Occipital lobe (tissue), 1 donor: ENCODE measurements at regions not wholly inside any gene's neighbourhood (a gene's known extent, or its start where the extent isn't known, plus 50 kb on each side); places are given as distances from the start of the nearest gene placed in this dataset.
"Not testable (repeated sequence)": the region's sequence is repeated elsewhere in the genome, so short reads cannot be mapped to it uniquely, and the experiment has no call there.

ENCODE experiments used
- DNase-seq: peaks from one replicate; lab custom pipeline; 2025; lab: John Stamatoyannopoulos, UW

- DNase-seq = no peak
Observed at GRCh38 chrX:3509934-3510333, 163.5 kb upstream of the MXRA5 start.

- no peak for DNase-seq
Observed at GRCh38 chrX:3504916-3505315, 158.5 kb upstream of the MXRA5 start.

- DNase-seq = no peak
Observed at GRCh38 chrX:3501833-3502535, 155.5 kb upstream of the MXRA5 start.

- not testable (repeated sequence) for DNase-seq
Observed at GRCh38 chrX:3495836-3496769, 149.7 kb upstream of the MXRA5 start.

GRCh38 chrX:3493605-3494004 lies 147.2 kb upstream of the MXRA5 start:
- DNase-seq = no peak

GRCh38 chrX:3485727-3486126 lies 139.3 kb upstream of the MXRA5 start:
- no peak for DNase-seq

- DNase-seq = no peak
Observed at GRCh38 chrX:3479026-3479425, 132.6 kb upstream of the MXRA5 start.

GRCh38 chrX:3476973-3477372 lies 130.5 kb upstream of the MXRA5 start:
- no peak for DNase-seq

- not testable (repeated sequence) for DNase-seq
Observed at GRCh38 chrX:3470211-3470679, 123.8 kb upstream of the MXRA5 start.

GRCh38 chrX:3468031-3468430 lies 121.6 kb upstream of the MXRA5 start:
- DNase-seq = no peak

GRCh38 chrX:3465017-3465416 lies 118.6 kb upstream of the MXRA5 start:
- no peak for DNase-seq

- no peak for DNase-seq
Observed at GRCh38 chrX:3462166-3462508, 115.7 kb upstream of the MXRA5 start.

GRCh38 chrX:3461397-3462165 lies 115.1 kb upstream of the MXRA5 start:
- DNase-seq = no peak

GRCh38 chrX:3455796-3456195 lies 109.3 kb upstream of the MXRA5 start:
- no peak for DNase-seq

- no peak for DNase-seq
Observed at GRCh38 chrX:3451571-3451970, 105.1 kb upstream of the MXRA5 start.

- DNase-seq = no peak
Observed at GRCh38 chrX:3450881-3451570, 104.6 kb upstream of the MXRA5 start.

GRCh38 chrX:3449287-3449686 lies 102.8 kb upstream of the MXRA5 start:
- DNase-seq = no peak

GRCh38 chrX:3448563-3448962 lies 102.1 kb upstream of the MXRA5 start:
- no peak for DNase-seq

GRCh38 chrX:3445806-3446490 lies 99.5 kb upstream of the MXRA5 start:
- DNase-seq = no peak

- DNase-seq = no peak
Observed at GRCh38 chrX:3443184-3443583, 96.7 kb upstream of the MXRA5 start.

- no peak for DNase-seq
Observed at GRCh38 chrX:3442691-3443090, 96.2 kb upstream of the MXRA5 start.
